HG03378 (cell line): ENCODE measurements at regions not wholly inside any gene's neighbourhood (a gene's known extent, or its start where the extent isn't known, plus 50 kb on each side); places are given as distances from the start of the nearest gene placed in this dataset.

ENCODE experiments used
- ATAC-seq: cut with Tn5 transposase; IDR thresholded peaks from one replicate; pipeline ENCODE4 v1.9.1; 2021; ENCODE audit warnings: mild to moderate bottlenecking, moderate library complexity; ENCODE audit not compliant: unreplicated experiment

DNA sequence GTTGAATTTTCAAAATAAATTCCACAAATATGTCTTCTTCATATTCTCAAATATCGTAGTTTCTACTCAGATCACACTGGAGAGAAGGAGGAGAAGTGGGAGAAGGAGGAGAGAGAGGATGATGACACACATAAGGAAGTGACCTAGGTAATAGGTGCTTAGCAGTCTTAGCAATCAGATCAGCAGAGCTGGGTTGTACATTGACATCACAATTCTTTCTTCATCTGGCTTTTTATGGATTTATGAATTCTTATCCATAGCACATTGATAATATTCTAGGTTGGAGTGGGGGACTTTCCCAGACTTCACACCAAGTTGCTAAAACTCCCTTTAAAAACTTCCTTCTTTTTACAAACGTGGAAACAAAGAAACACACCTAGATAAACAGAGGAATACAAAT lies 86.9 kb downstream of the FGF9 start:
- ATAC-seq, result no peak

DNA sequence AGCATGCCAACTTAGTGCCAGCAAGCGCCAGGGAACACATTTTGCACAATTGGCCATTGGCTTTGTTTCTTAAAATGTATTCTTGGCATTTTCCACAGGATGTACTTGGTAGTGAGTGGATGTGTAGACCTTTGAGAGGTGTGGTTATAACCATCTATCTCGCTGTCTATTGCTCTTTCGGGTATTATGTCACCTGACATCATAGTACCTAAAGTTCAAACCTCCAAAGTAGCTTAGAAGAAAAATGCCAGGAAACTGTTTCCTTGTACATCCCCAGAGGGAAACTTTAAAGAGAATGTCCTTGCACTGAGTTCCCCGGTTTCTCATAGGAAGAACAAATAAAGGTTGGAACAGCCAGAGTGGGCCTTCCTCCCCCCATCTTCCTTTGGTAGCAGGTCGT lies 87.6 kb downstream of the FGF9 start:
- ATAC-seq, result no peak

DNA sequence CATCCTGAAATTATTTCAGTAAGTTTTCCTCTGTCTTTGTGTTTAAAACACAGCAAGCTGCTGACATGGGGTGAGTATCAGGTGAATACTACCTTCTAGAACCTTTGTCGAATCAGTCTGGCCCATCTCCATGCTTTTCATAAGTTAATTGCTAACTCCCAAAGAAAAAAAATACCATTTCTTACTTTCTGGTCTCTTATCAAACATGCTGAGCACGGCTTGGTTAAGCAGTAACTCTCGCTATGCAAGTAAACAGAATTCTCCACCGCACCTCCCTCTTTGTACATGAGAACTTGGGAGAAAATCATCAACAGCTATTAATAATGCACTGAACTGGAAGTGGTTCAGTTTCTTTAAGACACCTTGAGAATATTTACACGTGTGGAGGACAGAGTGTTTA lies 88.6 kb downstream of the FGF9 start:
- no peak for ATAC-seq

DNA sequence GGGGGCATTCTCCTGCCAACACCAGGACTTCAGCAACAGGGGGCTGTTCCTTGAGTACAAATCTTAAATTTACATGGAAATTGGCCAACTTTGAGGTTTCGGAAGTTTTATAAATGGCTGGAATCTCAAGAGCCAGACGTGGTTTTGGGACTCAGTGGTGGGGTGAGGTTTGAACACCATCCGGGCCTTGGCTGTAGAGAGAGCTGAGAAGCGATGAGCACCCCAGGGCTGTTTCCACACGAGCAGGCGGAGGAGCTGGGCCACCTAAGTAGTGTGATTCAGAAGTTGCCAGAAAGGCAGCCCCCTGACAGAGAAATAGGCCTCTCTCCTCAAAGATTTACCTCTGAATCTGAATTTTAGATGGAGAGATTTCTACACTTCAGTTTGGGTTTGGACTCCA lies 89.0 kb downstream of the FGF9 start:
- ATAC-seq, result no peak

DNA sequence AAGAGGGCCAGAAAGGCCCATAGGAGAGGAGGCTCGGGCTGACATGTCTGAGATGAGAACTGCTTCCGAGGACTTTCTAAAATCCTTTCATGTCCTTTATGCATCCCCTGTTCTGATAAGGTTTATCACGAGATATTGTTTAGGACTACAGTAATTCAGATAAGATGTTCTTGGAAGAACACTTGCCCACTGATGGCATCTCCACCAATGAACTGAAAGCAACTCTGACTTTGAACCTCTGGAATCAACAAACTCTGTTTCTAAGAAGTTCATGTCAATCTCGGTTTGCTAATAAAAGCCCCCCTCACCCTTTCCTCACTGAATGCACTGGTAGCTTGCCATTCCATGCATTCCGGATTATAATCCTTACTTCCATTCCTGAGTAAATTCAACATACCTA lies 90.9 kb downstream of the FGF9 start:
- no peak for ATAC-seq

DNA sequence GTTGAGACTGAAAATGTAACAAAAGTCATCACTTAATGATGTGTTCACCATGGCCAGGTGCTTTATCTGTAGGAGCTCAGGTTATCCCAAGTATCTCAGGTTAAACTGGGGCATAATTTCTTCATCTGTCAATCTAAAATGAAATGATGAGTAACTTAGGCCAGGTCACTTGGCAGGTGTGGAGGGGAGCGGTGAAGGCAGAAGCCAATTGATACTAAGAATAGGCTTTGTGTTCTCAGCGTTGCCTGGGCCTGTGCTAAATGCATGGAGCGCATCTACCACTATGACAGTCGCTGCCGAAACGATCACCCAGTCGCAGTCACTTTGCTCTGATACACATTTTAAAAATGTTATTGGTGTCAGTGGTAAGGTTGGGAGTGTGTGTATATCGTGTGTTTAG lies 91.6 kb downstream of the FGF9 start:
- no peak for ATAC-seq

DNA sequence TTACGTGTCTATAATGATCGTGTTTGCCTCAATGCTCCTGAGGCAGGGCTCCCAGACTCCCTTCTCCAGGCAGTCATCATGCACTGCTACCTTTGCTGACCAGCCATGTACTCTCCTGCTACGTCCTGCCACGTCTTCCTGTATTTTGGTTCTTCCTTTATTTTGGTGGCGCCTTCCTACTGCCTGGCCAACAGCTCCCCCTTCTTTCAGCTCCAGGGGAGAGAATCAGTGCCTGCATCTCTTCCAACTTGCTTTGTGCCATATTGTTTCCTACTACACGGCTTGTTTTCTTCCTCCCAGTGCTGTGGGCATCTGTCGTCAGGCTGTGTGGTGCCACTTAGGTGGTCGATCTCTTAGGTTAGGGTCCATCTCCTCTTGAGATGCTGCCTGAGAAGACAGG lies 96.2 kb downstream of the FGF9 start:
- ATAC-seq, result no peak

DNA sequence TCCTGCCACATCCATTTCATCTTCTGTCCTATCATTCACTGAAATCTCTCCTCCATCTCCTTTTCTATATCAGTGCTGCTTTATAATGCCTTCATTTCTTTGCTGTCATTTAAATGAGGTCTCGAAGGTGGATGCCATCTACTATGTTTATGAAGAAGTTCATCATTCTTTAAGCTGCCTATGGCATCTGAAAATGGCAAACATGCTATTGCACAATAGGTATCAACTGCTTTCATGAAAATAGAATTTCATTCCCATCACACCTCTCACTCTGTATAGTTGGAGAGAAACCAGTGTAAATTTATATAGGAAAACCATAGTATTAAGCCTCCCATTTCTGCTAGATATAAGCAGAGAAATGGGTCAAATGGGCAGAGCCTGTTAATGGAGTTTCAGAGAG lies 100.2 kb downstream of the FGF9 start:
- ATAC-seq, result no peak

DNA sequence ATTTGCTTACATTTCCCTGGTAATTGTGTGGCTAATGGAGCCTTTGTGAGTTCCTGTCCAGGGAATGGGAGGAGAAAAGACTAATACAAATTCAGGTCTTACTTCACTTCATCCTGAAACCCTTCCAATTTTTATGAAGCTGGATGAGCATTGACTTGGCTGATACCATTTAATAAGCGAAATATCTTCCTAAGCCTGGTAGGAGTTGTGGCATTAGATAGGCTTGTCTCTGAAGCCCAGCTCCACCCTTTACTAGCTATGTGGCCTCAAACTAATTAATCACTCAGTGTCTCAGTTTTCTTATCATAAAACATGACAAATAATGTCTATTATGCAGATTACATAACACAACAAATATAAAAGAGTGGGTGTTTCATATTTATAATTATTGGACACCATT lies 106.3 kb downstream of the FGF9 start:
- no peak for ATAC-seq

DNA sequence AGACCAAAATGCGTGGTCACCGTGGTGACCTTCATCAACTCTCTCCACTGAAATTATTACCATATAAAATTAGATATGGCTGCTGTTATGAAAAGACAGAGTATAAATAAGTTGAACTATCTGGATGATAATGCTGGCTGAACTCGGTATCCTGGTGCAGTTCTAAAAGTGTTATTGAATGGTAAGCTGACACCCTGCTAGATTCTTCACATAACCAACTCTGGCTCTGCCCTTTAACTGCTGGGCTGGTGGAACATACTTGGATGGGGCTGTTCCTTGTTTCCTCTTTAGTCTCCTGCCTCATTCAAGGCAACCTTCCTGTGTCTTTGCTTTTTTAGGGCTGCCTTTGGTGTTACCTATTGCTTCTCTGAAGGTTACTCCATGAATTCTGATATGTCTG lies 106.9 kb downstream of the FGF9 start:
- no peak for ATAC-seq

DNA sequence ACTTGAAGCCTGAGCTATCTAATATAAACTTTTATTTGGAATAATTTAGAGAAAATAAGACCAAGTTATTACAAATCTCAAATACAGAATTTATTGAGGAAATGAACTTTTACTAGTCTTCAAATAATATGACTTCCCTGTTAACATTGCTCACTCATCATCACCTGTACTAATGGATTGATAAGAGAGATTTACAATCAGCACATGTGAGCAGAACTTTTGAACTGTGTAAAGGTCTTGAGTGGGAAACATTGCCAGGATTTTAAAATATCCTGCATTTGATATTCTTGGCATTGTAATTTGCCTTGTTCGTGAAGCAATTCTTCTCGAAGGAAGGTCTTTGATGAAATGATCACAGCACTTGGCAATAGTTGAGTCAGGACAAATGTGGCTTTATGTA lies 111.9 kb downstream of the FGF9 start:
- no peak for ATAC-seq

DNA sequence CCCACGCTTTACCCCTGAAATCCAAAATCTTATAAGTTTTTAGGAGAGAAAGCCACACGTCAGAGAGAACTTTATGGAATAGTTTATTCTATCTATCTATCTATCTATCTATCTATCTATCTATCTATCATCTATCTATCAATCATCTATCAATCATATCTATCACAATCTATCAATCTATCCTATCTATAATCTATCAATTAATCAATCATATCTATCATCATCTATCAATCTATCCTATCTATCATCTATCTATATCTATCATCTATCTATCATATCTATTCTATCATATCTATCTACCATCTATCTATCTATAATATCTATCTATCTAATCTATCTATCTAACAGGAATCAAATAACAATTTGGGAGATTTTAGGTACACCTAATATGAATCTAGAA lies 115.1 kb downstream of the FGF9 start:
- ATAC-seq, result no peak

DNA sequence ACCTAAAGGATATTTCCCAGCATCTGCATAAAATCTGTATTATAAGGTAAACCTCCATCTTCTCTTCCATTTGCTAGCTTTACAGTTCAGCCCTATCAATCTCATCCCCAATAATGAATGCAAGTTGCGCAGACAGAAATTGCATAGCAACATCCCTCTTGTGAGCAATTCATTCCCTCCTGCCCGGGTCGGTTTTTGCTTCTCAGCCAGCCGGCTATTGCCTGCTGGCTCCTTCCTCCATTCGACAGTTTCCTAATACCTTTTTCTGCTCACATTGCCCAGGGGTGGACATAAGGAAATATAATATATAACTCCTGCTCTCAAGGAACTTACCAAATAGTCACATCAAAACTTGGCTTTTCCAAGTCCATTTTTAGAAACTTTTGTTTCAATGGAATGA lies 125.2 kb downstream of the FGF9 start:
- no peak for ATAC-seq

DNA sequence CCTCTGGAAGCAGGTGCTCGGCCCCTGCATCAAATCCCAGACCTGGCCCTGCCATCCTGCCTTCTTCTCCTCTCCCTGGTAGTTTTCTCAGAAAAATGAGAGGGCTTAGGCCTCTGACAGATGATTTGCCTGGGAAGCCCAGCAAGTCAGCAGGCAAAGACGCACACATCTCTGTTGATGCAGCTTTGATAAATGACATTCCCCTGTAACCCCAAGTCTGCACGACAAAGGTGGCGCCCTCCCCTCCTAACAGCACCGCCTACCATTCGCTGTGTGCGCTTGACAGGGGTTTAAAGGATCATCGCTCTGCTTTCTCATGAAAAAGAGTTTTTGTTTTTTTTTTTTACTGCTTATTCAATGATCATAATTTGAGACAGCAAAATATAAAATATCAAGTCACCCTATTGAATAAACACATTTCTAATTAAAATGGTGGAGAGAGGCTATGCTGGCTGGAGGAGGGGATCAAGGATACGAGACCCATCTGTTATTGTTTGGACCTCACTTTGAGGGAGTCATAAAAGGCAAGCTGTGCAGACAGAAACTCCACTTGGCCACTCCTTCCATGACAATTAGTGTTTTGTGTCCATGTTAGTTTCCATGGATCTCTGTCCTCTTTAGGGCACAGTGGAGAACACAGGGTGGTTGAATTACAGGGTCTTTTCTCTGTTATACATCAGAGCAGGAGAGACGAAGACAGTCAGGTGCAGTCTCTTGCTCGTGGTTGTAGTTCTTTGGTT lies 126.1 kb downstream of the FGF9 start:
- ATAC-seq, result no peak

DNA sequence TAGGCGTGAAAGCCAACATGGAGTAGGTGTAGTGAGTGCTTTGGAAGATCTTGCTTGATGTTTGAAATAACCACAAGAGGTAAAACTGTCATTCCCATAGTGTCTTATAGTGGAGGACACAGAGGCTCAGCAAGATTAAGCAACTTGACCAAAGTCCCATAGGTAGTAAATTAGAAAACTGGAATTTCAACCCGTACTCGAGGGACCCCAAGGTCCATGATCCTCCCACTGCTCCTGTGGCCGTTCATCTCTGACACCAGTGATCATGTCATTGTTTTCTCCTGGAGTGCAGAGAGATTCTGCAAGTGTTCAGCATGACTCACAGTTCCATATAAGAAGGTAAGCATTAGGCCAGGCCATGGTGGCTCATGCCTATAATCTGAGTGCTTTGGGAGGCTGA lies 126.9 kb downstream of the FGF9 start:
- no peak for ATAC-seq

DNA sequence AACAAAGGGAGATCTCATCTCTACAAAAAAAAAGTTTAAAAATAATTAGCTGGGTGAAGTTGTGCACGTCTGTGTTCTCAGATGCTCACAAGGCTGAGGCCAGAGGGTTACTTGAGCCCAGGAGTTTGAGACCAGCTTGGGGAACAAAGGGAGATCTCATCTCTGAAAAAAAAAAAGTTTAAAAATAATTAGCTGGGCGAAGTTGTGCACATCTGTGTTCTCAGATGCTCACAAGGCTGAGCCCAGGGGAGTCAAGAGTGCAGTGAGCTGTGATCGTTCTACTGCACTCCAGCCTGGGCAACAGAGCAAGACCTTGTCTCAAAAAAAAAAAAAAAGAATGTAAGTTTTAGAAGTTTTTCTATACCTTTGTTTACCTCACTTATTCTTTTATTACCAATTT lies 127.3 kb downstream of the FGF9 start:
- ATAC-seq, result no peak

DNA sequence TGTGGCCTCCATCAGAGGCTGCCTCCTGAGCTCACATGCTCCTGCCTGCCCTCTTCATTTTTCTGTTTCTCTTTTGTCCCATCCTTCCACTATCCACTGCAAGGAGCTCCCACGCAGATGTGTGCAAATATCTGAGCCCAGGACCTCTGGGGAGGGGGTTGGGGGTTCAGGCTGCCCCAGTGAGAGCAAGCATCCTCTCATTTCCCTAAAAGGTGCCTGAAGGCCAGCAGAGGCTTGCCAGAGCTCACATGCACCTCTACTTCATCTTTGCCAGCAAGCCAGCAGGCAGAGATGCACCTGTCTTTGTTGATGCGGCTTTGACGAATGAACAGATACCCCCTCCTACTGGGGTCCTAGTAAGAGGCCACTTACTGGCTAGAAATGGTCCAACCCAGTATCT lies 128.8 kb downstream of the FGF9 start:
- ATAC-seq, result no peak

DNA sequence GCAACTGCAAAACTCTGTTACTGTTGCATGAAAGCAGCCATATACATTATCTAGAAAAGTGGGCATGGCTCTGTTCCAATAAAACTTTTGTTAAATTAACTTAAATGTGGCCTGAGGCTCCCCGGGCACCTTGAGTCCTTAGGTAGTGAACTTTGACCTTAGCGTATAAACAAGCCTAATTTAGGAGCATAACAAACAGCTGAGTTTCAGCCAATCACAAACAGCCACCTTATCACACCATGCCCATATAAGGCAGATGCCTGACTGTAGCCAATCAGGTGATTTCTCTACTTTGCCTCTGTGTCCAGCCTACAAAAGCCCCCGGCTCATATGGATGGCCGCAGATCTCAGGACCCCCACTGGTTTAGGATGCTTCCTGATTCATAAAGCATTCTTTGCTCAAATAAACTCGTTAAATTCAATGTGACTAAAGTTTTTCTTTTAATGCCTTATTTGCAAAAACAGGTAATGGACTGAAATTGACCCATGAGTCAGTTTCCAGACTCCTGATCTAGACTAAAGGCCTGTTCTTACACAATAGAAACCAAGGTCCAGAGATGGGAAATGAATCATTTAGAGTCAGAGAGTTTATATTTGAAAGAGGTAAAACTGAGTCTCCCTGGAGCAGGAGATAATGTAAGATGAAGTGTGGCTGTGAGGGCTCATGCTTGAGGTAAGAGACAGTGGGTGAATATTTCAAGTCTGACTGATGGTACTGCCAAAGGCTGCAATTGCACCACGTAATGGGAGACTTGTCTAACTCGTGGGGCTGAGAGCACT lies 130.2 kb downstream of the FGF9 start:
- ATAC-seq, result no peak

DNA sequence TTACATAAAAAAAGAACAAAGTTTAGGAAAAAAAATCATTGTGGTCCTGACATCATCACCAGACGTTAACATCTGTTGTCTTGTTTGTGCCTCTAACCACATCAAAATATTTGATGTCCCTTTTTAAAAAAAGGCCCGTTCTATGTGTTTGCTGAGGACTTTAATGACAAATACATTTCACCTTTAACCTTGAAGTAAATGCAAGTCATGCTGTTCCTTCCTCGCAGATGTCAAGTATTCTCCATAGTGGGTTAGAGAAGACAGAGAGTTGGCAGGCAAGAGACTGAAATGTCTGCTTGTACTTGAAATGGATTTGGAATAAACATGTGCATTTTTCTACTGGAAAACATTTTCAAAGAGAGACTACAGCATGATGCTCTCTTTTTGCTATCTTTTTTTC lies 134.9 kb downstream of the FGF9 start:
- no peak for ATAC-seq

DNA sequence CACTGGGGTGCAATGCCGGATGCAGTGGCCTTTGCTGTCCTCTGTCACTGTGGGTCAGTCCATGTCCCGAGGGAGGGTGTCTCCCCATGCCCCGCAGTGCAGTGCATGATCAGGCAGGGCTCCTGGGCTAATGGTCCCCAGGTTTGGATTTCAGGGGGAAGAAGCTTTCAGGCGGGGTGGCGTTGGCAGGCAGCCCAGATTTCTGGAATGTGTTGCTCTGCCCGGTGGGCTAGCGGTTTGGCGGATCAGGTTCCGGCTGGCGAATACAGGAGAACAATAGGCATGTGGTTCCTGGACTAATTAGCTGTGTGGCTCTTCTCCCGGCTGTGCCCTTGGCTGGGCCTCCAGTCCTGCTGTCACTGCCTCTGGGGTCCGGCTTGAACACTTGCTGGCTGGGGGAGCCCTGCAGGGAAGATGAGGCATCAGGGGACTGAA lies 141.3 kb downstream of the FGF9 start:
- ATAC-seq, result no peak

DNA sequence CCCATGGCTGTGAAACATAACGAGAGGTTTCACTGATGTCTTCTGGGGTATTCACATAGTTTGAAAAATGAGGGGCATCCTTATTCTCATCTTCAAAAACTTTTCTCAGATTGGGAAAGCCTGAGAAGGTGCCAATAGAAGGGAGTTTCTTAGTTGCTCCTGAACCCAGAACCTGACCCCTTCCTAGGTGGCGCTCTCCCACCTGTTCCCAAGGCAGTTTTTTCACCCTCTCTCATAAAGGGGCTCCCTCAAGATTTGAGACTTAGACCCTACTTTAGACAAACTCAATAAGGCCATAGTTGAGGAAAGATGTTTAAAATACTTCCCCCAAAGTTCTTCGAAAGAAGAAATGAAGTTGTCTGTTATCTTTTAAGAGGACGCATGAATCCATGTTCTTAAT lies 142.2 kb downstream of the FGF9 start:
- no peak for ATAC-seq

DNA sequence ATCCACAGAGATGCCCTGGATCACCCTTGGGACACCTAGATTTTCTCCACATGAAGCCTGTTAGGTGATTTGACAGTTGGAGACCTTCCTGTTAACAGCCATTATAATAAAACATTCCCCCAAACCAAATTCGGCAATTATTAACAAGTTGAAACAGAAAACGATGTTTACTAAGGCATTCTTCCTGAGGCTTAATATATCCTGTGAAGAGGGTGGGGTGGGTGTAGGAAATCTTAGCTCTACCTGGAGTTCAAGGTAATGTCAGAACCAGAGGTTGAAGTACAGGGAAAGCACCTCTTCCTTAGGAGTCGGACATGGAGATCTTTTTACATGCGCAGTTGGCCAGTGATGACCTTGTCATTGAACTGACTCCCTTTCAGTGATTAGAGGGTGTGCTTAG lies 143.0 kb downstream of the FGF9 start:
- no peak for ATAC-seq

DNA sequence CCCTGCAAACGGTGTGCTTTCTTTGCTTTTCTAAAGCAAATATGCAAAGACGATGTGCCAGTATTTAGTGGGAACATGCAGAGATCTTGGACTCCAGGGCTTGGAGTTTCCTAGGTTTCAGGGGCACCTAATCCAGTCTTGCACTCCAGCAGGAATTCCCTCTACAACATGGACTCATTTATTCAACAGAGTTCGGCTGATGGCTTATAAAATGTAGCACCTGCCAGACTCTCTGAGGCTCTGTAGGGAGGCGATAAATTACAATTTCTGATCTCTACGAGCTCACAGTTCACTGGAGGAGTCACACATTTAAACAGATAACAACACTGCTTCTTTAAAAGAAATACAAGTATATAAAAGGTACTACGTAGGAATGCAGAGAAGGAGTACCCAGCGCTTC lies 143.7 kb downstream of the FGF9 start:
- ATAC-seq, result no peak
